Small intestine (tissue), 7 donors: ENCODE measurements at regions not wholly inside any gene's neighbourhood (a gene's known extent, or its start where the extent isn't known, plus 50 kb on each side); places are given as distances from the start of the nearest gene placed in this dataset.

Source experiments
- DNase-seq, 2 donors: peaks; one replicate each; pipeline versions ENCODE4 v3.0.0 to v3.0.0-alpha.2; 2013
- FAIRE-seq: peaks from 2 replicates; lab custom pipeline; 2012; peaks lifted over from hg19 to GRCh38; lab: Jason Lieb, UNC
- H3K27ac ChIP-seq, 3 donors: one replicate each; pipeline ENCODE4 v1.5.1; 2013; ENCODE audit warnings: low read length in 2 of 3, mild to moderate bottlenecking in 2 of 3, control low read depth in 1 of 3, inconsistent platforms in 1 of 3, low read depth in 1 of 3, moderate library complexity in 1 of 3
- H3K27me3 ChIP-seq, 3 donors: one replicate each; pipeline ENCODE4 v1.6.1; 2013; ENCODE audit warnings: low read length in 3 of 3, inconsistent platforms in 1 of 3; ENCODE audit not compliant: control insufficient read depth in 3 of 3, insufficient read depth in 3 of 3
- H3K36me3 ChIP-seq, 3 donors: one replicate each; pipeline ENCODE4 v1.6.1; 2013; ENCODE audit warnings: low read length in 3 of 3, inconsistent platforms in 1 of 3, low read depth in 1 of 3, mild to moderate bottlenecking in 1 of 3, moderate library complexity in 1 of 3; ENCODE audit not compliant: control insufficient read depth in 3 of 3, insufficient read depth in 2 of 3
- H3K4me1 ChIP-seq, 3 donors: one replicate each; pipeline ENCODE4 v1.6.1; 2013; ENCODE audit warnings: low read length in 2 of 3, inconsistent platforms in 1 of 3, low read depth in 1 of 3, mild to moderate bottlenecking in 1 of 3, moderate library complexity in 1 of 3; ENCODE audit not compliant: control insufficient read depth in 3 of 3, insufficient read depth in 2 of 3
- H3K4me3 ChIP-seq, 3 donors: one replicate each; pipeline ENCODE4 v1.5.1; 2013; ENCODE audit warnings: low read length in 3 of 3, control low read depth in 1 of 3, inconsistent platforms in 1 of 3, low read depth in 1 of 3, mild to moderate bottlenecking in 1 of 3, moderate library complexity in 1 of 3
- H3K9me3 ChIP-seq, 2 donors: one replicate each; pipeline ENCODE4 v1.6.1; 2013; ENCODE audit warnings: low read depth in 1 of 2, low read length in 1 of 2; ENCODE audit not compliant: control insufficient read depth in 2 of 2, insufficient read depth in 1 of 2
- WGBS, 3 donors: extraction: QIAGEN DNeasy Blood & Tissue Kit; methylation state at CpG; one replicate each; pipeline ENCODE4 v1.1.7; 2013; 5-methylcytosine and 5-hydroxymethylcytosine counted together
- donor health status: healthy with polysubstance abuse.
- donor health status: control.
- donor health status: control.
- donor health status: Bipolar disorder and iron deficiency.
- donor health status: healthy.

- DNase-seq (no peak), FAIRE-seq (no peak)
- 42 to 51% (median 48%) methylated on average over 3 of the region's 3 CpGs for WGBS, 3 donors
- Histone ChIP-seq H3K4me3 (no peak overlapping the region), H3K9me3 (no peaks in the 10 kb centered on the region), H3K36me3 (no peaks in the 10 kb centered on the region), H3K4me1 (no peaks in the 10 kb centered on the region), H3K27ac (no peak overlapping the region), H3K27me3 (no peaks in the 10 kb centered on the region)
Measured at GRCh38 chr3:95715128-95715527, 1099.3 kb upstream of the EPHA6 start.

DNA sequence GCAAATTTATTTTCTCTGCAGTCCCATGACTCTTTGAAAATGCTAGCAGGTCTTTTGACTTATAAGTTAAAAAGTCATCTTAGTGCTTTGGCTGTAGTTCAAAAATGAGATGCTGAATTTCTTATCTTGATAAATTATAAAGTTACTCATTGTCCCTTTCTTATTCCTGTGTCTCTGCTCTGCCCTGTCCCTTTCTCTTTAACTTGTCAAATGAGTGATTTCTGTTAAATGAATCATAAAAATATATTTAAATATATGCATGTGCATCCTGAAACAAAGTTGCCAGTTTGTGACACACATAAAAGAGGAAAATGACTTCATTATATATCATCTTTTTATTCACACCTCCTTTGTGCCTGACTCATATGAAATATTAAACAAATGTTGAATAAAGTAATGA, 1097.3 kb upstream of the EPHA6 start:
- DNase-seq (no peak), FAIRE-seq (no peak)
- no peaks in the 10 kb centered on the region for H3K36me3 ChIP-seq
- H3K27me3 ChIP-seq = no peaks in the 10 kb centered on the region
- no peaks in the 10 kb centered on the region for H3K4me1 ChIP-seq
- H3K27ac ChIP-seq = no peak overlapping the region
- no peak overlapping the region for H3K4me3 ChIP-seq
- H3K9me3 ChIP-seq = no peaks in the 10 kb centered on the region

GRCh38 chr3:95718168-95718567, 1096.2 kb upstream of the EPHA6 start:
- DNase-seq (no peak), FAIRE-seq (no peak)
- Histone ChIP-seq H3K27me3 (no peaks in the 10 kb centered on the region), H3K4me1 (no peaks in the 10 kb centered on the region), H3K9me3 (no peaks in the 10 kb centered on the region), H3K36me3 (no peaks in the 10 kb centered on the region), H3K27ac (no peak overlapping the region), H3K4me3 (no peak overlapping the region)

DNA sequence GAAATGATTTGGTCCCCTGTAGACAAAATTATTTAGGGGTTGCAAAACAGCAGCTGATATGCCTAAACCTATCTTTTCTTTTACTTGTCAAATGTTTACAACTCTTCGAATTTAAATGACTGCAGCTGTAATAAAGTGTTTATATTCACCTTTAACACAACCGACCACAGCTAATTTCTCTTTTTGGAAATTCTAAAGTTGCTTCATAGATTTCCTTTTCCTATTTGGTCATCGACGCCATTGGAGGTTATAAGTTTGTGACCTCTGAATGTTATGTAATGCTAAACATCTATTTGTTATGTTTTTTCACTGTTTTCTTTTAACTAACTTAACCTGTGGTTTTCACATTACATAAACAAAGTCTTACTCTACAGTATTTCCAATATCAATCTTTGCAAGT, 1094.9 kb upstream of the EPHA6 start:
- FAIRE-seq (no peak), DNase-seq (no peak)
- Histone ChIP-seq H3K36me3 (no peaks in the 10 kb centered on the region), H3K27ac (no peak overlapping the region), H3K4me3 (no peak overlapping the region), H3K9me3 (no peaks in the 10 kb centered on the region), H3K4me1 (no peaks in the 10 kb centered on the region), H3K27me3 (no peaks in the 10 kb centered on the region)
- 66 to 79% (median 70%) methylated on average over 4 of the region's 4 CpGs for WGBS, 3 donors

- 13 to 51% (median 28%) methylated on average over 2 of the region's 2 CpGs for WGBS, 3 donors
- Histone ChIP-seq H3K4me3 (no peak overlapping the region), H3K27ac (no peak overlapping the region), H3K36me3 (no peaks in the 10 kb centered on the region), H3K27me3 (no peaks in the 10 kb centered on the region), H3K9me3 (no peaks in the 10 kb centered on the region), H3K4me1 (no peaks in the 10 kb centered on the region)
- DNase-seq = peak in 1 of 2 donors; percentile 49
- FAIRE-seq = no peak
Measured at GRCh38 chr3:95721938-95722337, 1092.5 kb upstream of the EPHA6 start.

DNA sequence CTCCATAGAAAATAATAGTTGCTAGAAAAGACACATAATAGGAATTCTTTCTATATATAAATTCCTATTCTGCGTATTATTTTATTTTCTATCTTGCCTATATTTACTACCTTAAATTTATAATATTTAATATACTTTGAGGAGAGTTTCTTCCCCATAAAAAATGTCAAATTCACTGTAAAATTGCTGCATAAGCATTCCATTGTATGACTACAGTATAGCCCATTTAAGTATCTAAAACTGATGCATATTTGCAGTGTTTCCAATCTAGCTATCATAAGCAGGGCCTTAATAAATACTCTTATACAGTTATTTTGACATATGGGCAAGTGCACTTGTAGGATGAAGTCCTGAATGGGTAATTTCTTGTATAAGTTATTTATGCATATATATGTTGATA, 1088.6 kb upstream of the EPHA6 start:
- Histone ChIP-seq H3K4me3 (no peak overlapping the region), H3K9me3 (no peaks in the 10 kb centered on the region), H3K36me3 (no peaks in the 10 kb centered on the region), H3K27ac (no peak overlapping the region), H3K4me1 (no peaks in the 10 kb centered on the region), H3K27me3 (no peaks in the 10 kb centered on the region)
- DNase-seq = no peak
- WGBS, 3 donors = 86 to 93% (median 87%) methylated on average over 1 of the region's 1 CpG
- FAIRE-seq = no peak

GRCh38 chr3:95731753-95732152, 1082.6 kb upstream of the EPHA6 start:
- Histone ChIP-seq H3K27ac (no peak overlapping the region), H3K9me3 (no peaks in the 10 kb centered on the region), H3K4me1 (no peaks in the 10 kb centered on the region), H3K27me3 (no peaks in the 10 kb centered on the region), H3K4me3 (no peak overlapping the region), H3K36me3 (no peaks in the 10 kb centered on the region)
- WGBS, 3 donors = 66 to 98% (median 86%) methylated on average over 1 of the region's 1 CpG
- FAIRE-seq = no peak
- DNase-seq = no peak

- H3K4me1 ChIP-seq = no peaks in the 10 kb centered on the region
- no peak overlapping the region for H3K27ac ChIP-seq
- no peak overlapping the region for H3K4me3 ChIP-seq
- H3K9me3 ChIP-seq = no peaks in the 10 kb centered on the region
- no peak for DNase-seq
- H3K36me3 ChIP-seq = no peaks in the 10 kb centered on the region
- WGBS, 3 donors = 53 to 71% (median 60%) methylated on average over 1 of the region's 1 CpG
- FAIRE-seq = peak; percentile 26
- H3K27me3 ChIP-seq = no peaks in the 10 kb centered on the region
Measured at GRCh38 chr3:95733336-95733735, 1081.1 kb upstream of the EPHA6 start.

GRCh38 chr3:95738045-95738444, 1076.3 kb upstream of the EPHA6 start:
- H3K36me3 ChIP-seq = no peaks in the 10 kb centered on the region
- 66 to 85% (median 68%) methylated on average over 2 of the region's 2 CpGs for WGBS, 3 donors
- no peak for FAIRE-seq

More at GRCh38 chr3:95738045-95738444, 1076.3 kb upstream of the EPHA6 start:
- no peaks in the 10 kb centered on the region for H3K27me3 ChIP-seq
- peaks cover 0 to 6% of the 10 kb centered on the region in 2 donors for H3K9me3 ChIP-seq
- no peak overlapping the region for H3K27ac ChIP-seq
- no peak overlapping the region for H3K4me3 ChIP-seq
- no peak for DNase-seq
- H3K4me1 ChIP-seq = no peaks in the 10 kb centered on the region
